Stomach smooth muscle (tissue), 2 donors: ENCODE measurements at regions not wholly inside any gene's neighbourhood (a gene's known extent, or its start where the extent isn't known, plus 50 kb on each side); places are given as distances from the start of the nearest gene placed in this dataset.

Experiments used
- H3K27ac ChIP-seq: one replicate; pipeline ENCODE4 v1.7.0; 2013; ENCODE audit warnings: mild to moderate bottlenecking, low read length, inconsistent platforms
- H3K27me3 ChIP-seq, 2 donors: one replicate each; pipeline ENCODE4 v1.7.0; 2013; ENCODE audit warnings: low read length in 2 of 2; ENCODE audit not compliant: insufficient read depth in 2 of 2, control insufficient read depth in 1 of 2
- H3K36me3 ChIP-seq, 2 donors: one replicate each; pipeline ENCODE4 v1.7.0; 2013; ENCODE audit warnings: low read length in 2 of 2; ENCODE audit not compliant: control insufficient read depth in 2 of 2, insufficient read depth in 2 of 2
- H3K4me1 ChIP-seq: one replicate; pipeline ENCODE4 v1.7.0; 2013; ENCODE audit warnings: low read length; ENCODE audit not compliant: control insufficient read depth, insufficient read depth
- H3K4me3 ChIP-seq, 2 donors: one replicate each; pipeline ENCODE4 v1.7.0; 2013; ENCODE audit warnings: low read length in 2 of 2
- H3K9ac ChIP-seq, 2 donors: one replicate each; pipeline ENCODE4 v1.7.0; 2013; ENCODE audit warnings: low read length in 2 of 2, mild to moderate bottlenecking in 1 of 2
- H3K9me3 ChIP-seq, 2 donors: one replicate each; pipeline ENCODE4 v1.7.0; 2013; ENCODE audit warnings: low read length in 2 of 2; ENCODE audit not compliant: control insufficient read depth in 2 of 2
- donor health status: healthy.
- donor health status: Pancreatic carcinoma.

GRCh38 chr17:52517176-52517575, 358.7 kb upstream of the CA10 start:
- Histone ChIP-seq H3K9me3 (peaks cover 0 to 4% of the 10 kb centered on the region in 2 donors), H3K4me3 (no peak overlapping the region), H3K9ac (no peak overlapping the region), H3K36me3 (no peaks in the 10 kb centered on the region), H3K27me3 (no peaks in the 10 kb centered on the region), H3K4me1 (no peaks in the 10 kb centered on the region), H3K27ac (no peak overlapping the region)

- no peak overlapping the region for H3K27ac ChIP-seq
- H3K27me3 ChIP-seq, result no peaks in the 10 kb centered on the region
- H3K9ac ChIP-seq, result no peak overlapping the region
- H3K4me1 ChIP-seq, result no peaks in the 10 kb centered on the region
- H3K36me3 ChIP-seq, result no peaks in the 10 kb centered on the region
- H3K9me3 ChIP-seq, result no peaks in the 10 kb centered on the region
- no peak overlapping the region for H3K4me3 ChIP-seq
Measured at GRCh38 chr17:52515927-52516326, 357.4 kb upstream of the CA10 start.

GRCh38 chr17:52505601-52506000, 347.1 kb upstream of the CA10 start:
- Histone ChIP-seq H3K4me3 (no peak overlapping the region), H3K9me3 (no peaks in the 10 kb centered on the region), H3K27me3 (no peaks in the 10 kb centered on the region), H3K36me3 (no peaks in the 10 kb centered on the region), H3K9ac (no peak overlapping the region), H3K4me1 (no peaks in the 10 kb centered on the region), H3K27ac (no peak overlapping the region)

- no peaks in the 10 kb centered on the region for H3K4me1 ChIP-seq
- H3K27me3 ChIP-seq, result no peaks in the 10 kb centered on the region
- H3K36me3 ChIP-seq, result no peaks in the 10 kb centered on the region
- no peak overlapping the region for H3K9ac ChIP-seq
- no peaks in the 10 kb centered on the region for H3K9me3 ChIP-seq
- no peak overlapping the region for H3K27ac ChIP-seq
- no peak overlapping the region for H3K4me3 ChIP-seq
Measured at GRCh38 chr17:52504081-52504480, 345.6 kb upstream of the CA10 start.

- Histone ChIP-seq H3K4me1 (no peaks in the 10 kb centered on the region), H3K4me3 (no peak overlapping the region), H3K9ac (no peak overlapping the region), H3K9me3 (peaks cover 0 to 6% of the 10 kb centered on the region in 2 donors), H3K27me3 (no peaks in the 10 kb centered on the region), H3K36me3 (no peaks in the 10 kb centered on the region), H3K27ac (no peak overlapping the region)
Measured at GRCh38 chr17:52495646-52496045, 337.1 kb upstream of the CA10 start.

GRCh38 chr17:52482271-52482670, 323.8 kb upstream of the CA10 start:
- H3K27ac ChIP-seq, result no peak overlapping the region
- no peaks in the 10 kb centered on the region for H3K27me3 ChIP-seq
- H3K9me3 ChIP-seq, result peaks cover 0 to 3% of the 10 kb centered on the region in 2 donors
- no peak overlapping the region for H3K4me3 ChIP-seq
- H3K4me1 ChIP-seq, result no peaks in the 10 kb centered on the region
- no peak overlapping the region for H3K9ac ChIP-seq
- H3K36me3 ChIP-seq, result no peaks in the 10 kb centered on the region

GRCh38 chr17:52477824-52478699, 319.5 kb upstream of the CA10 start:
- H3K9me3 ChIP-seq, result peaks cover 0 to 3% of the 10 kb centered on the region in 2 donors
- no peak overlapping the region for H3K4me3 ChIP-seq
- H3K9ac ChIP-seq, result no peak overlapping the region
- H3K27me3 ChIP-seq, result no peaks in the 10 kb centered on the region
- H3K4me1 ChIP-seq, result no peaks in the 10 kb centered on the region
- no peaks in the 10 kb centered on the region for H3K36me3 ChIP-seq
- no peak overlapping the region for H3K27ac ChIP-seq

- Histone ChIP-seq H3K4me3 (no peak overlapping the region), H3K9ac (no peak overlapping the region), H3K9me3 (no peaks in the 10 kb centered on the region), H3K36me3 (no peaks in the 10 kb centered on the region), H3K4me1 (no peaks in the 10 kb centered on the region), H3K27ac (no peak overlapping the region), H3K27me3 (no peaks in the 10 kb centered on the region)
Measured at GRCh38 chr17:52476638-52477313, 318.3 kb upstream of the CA10 start.

GRCh38 chr17:52470553-52470952, 312.0 kb upstream of the CA10 start:
- H3K4me1 ChIP-seq, result no peaks in the 10 kb centered on the region
- H3K27me3 ChIP-seq, result no peaks in the 10 kb centered on the region
- no peaks in the 10 kb centered on the region for H3K36me3 ChIP-seq
- no peak overlapping the region for H3K9ac ChIP-seq
- H3K9me3 ChIP-seq, result no peaks in the 10 kb centered on the region
- no peak overlapping the region for H3K4me3 ChIP-seq
- no peak overlapping the region for H3K27ac ChIP-seq

- Histone ChIP-seq H3K9me3 (no peaks in the 10 kb centered on the region), H3K9ac (no peak overlapping the region), H3K4me1 (no peaks in the 10 kb centered on the region), H3K27ac (no peak overlapping the region), H3K36me3 (no peaks in the 10 kb centered on the region), H3K4me3 (no peak overlapping the region), H3K27me3 (no peaks in the 10 kb centered on the region)
Measured at GRCh38 chr17:52465407-52465806, 306.9 kb upstream of the CA10 start.
